MM.1S (cell line): ENCODE measurements at regions not wholly inside any gene's neighbourhood (a gene's known extent, or its start where the extent isn't known, plus 50 kb on each side); places are given as distances from the start of the nearest gene placed in this dataset.

Experiments used
- CTCF ChIP-seq: fragments of 300-600 bp; sonication (generic); IDR thresholded peaks from 2 replicates; pipeline ENCODE4 v1.5.1; 2016; ENCODE audit warnings: antibody characterized with exemption, low read length, mixed read lengths
- EZH2 ChIP-seq: fragments of 300-600 bp; sonication (generic); optimal IDR thresholded peaks from 2 replicates; pipeline ENCODE3; 2017; ENCODE audit warnings: low read depth, mild to moderate bottlenecking, antibody characterized with exemption, low read length, mixed read lengths

- TF ChIP-seq CTCF (no peak), EZH2 (no peak)
Observed at GRCh38 chr5:164266571-164266970, 761.2 kb downstream of the MAT2B start.
